ENCODE measurements at regions not wholly inside any gene's neighbourhood (a gene's known extent, or its start where the extent isn't known, plus 50 kb on each side); places are given as distances from the start of the nearest gene placed in this dataset.

DNA sequence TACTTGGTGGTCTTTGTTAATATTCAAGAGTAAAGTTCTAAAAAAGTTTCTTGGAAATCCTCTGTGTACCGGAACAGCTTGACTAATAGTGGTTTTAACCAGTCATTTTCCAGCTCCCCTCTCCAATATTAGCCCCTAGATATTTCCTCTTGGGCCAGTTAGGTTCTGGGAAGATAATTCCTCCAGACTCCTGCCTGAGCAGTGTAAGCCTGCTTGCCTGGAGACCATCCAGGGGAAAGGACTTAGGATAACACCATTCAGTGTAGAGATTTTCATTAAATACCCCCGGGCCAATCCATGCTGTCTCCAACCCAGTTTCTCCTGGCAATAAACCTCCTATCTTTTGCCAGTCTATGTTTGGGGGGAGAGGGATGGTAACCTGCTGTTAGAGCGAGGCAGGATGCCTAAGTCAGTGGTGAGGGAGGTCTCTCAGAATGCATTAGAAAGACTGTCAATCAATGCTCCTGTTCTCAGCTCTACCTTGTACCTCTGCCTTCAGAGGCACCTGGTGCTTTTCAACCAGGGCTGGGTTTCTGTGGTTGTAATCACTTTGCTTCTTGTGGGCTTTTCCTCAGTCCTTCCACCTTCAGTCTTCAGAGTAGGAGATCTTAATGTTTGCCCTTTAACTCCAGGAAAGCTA lies 186.4 kb downstream of the RNF152 start:
- TF ChIP-seq POLR2A (IDR thresholded peaks at IDR 0.05), result no peak
- TF ChIP-seq, protein P1, sequence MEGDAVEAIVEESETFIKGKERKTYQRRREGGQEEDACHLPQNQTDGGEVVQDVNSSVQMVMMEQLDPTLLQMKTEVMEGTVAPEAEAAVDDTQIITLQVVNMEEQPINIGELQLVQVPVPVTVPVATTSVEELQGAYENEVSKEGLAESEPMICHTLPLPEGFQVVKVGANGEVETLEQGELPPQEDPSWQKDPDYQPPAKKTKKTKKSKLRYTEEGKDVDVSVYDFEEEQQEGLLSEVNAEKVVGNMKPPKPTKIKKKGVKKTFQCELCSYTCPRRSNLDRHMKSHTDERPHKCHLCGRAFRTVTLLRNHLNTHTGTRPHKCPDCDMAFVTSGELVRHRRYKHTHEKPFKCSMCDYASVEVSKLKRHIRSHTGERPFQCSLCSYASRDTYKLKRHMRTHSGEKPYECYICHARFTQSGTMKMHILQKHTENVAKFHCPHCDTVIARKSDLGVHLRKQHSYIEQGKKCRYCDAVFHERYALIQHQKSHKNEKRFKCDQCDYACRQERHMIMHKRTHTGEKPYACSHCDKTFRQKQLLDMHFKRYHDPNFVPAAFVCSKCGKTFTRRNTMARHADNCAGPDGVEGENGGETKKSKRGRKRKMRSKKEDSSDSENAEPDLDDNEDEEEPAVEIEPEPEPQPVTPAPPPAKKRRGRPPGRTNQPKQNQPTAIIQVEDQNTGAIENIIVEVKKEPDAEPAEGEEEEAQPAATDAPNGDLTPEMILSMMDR (IDR thresholded peaks at IDR 0.05), result no peak
